Dermis blood vessel endothelial cell (primary cell): ENCODE measurements at regions not wholly inside any gene's neighbourhood (a gene's known extent, or its start where the extent isn't known, plus 50 kb on each side); places are given as distances from the start of the nearest gene placed in this dataset.

Experiments used
- DNase-seq: peaks from one replicate; pipeline ENCODE4 v3.0.0; 2010

GRCh38 chr18:30302181-30302580, 740.4 kb downstream of the DSC3 start:
- no peak for DNase-seq

GRCh38 chr18:30298769-30299168, 743.8 kb downstream of the DSC3 start:
- DNase-seq, result no peak

- no peak for DNase-seq
Measured at GRCh38 chr18:30288662-30289414, 753.7 kb downstream of the DSC3 start.

- peak; percentile 76 for DNase-seq
Measured at GRCh38 chr18:30280861-30281470, 761.6 kb downstream of the DSC3 start.

- DNase-seq, result no peak
Measured at GRCh38 chr18:30280186-30280585, 762.4 kb downstream of the DSC3 start.

GRCh38 chr18:30277676-30278075, 764.9 kb downstream of the DSC3 start:
- no peak for DNase-seq

- no peak for DNase-seq
Measured at GRCh38 chr18:30271716-30272115, 770.8 kb downstream of the DSC3 start.

GRCh38 chr18:30265190-30265589, 777.4 kb downstream of the DSC3 start:
- no peak for DNase-seq

GRCh38 chr18:30254331-30254730, 788.2 kb downstream of the DSC3 start:
- no peak for DNase-seq

- DNase-seq, result no peak
Measured at GRCh38 chr18:30248056-30248455, 794.5 kb downstream of the DSC3 start.

GRCh38 chr18:30245766-30246455, 796.6 kb downstream of the DSC3 start:
- DNase-seq, result no peak

GRCh38 chr18:30234755-30235154, 807.8 kb downstream of the DSC3 start:
- no peak for DNase-seq

- DNase-seq, result no peak
Measured at GRCh38 chr18:30211112-30211511, 831.4 kb downstream of the DSC3 start.

GRCh38 chr18:30208546-30208945, 834.0 kb downstream of the DSC3 start:
- DNase-seq, result no peak

- DNase-seq, result no peak
Measured at GRCh38 chr18:30192216-30192615, 850.3 kb downstream of the DSC3 start.

- no peak for DNase-seq
Measured at GRCh38 chr18:30186245-30186644, 856.3 kb downstream of the DSC3 start.

GRCh38 chr18:30177056-30177455, 865.5 kb downstream of the DSC3 start:
- DNase-seq, result no peak

GRCh38 chr18:30175621-30176225, 866.8 kb downstream of the DSC3 start:
- no peak for DNase-seq

- DNase-seq, result no peak
Measured at GRCh38 chr18:30175061-30175574, 867.4 kb downstream of the DSC3 start.

- no peak for DNase-seq
Measured at GRCh38 chr18:30163573-30163972, 879.0 kb downstream of the DSC3 start.

GRCh38 chr18:30160124-30160523, 882.4 kb downstream of the DSC3 start:
- DNase-seq, result no peak

- DNase-seq, result no peak
Measured at GRCh38 chr18:30150586-30151250, 891.8 kb downstream of the DSC3 start.

GRCh38 chr18:30149585-30149984, 893.0 kb downstream of the DSC3 start:
- no peak for DNase-seq
